KMS-11 (cell line): ENCODE measurements at regions not wholly inside any gene's neighbourhood (a gene's known extent, or its start where the extent isn't known, plus 50 kb on each side); places are given as distances from the start of the nearest gene placed in this dataset.
"Not testable (repeated sequence)": the region's sequence is repeated elsewhere in the genome, so short reads cannot be mapped to it uniquely, and the experiment has no call there.

Experiments
- H2AFZ ChIP-seq: fragments of 200-600 bp; sonication (generic); 2 replicates; pipeline ENCODE4 v1.6.1; 2016; ENCODE audit warnings: antibody characterized with exemption, mixed run types, low read depth
- H3K27ac ChIP-seq: fragments of 200-600 bp; sonication (generic); 2 replicates; pipeline ENCODE4 v1.6.1; 2016; ENCODE audit warnings: mild to moderate bottlenecking, mixed run types
- H3K27me3 ChIP-seq: fragments of 200-600 bp; sonication (generic); 2 replicates; pipeline ENCODE4 v1.6.1; 2017; ENCODE audit warnings: mild to moderate bottlenecking, low read depth, mixed run types, moderate library complexity; ENCODE audit not compliant: insufficient read depth
- H3K36me3 ChIP-seq: fragments of 200-600 bp; sonication (generic); 2 replicates; pipeline ENCODE4 v1.6.1; 2017; ENCODE audit warnings: mild to moderate bottlenecking, mixed run types; ENCODE audit not compliant: insufficient read depth
- H3K4me1 ChIP-seq: fragments of 200-600 bp; sonication (generic); 2 replicates; pipeline ENCODE4 v1.6.1; 2016; ENCODE audit warnings: mild to moderate bottlenecking, low read depth, mixed run types; ENCODE audit not compliant: poor library complexity, severe bottlenecking
- H3K4me2 ChIP-seq: fragments of 200-600 bp; sonication (generic); 2 replicates; pipeline ENCODE4 v1.7.0; 2016; ENCODE audit warnings: mild to moderate bottlenecking, mixed run types
- H3K4me3 ChIP-seq: fragments of 200-600 bp; sonication (generic); IDR thresholded peaks from 2 replicates; pipeline ENCODE4 v1.6.1; 2017; ENCODE audit warnings: low read depth, low read length, mixed read lengths; ENCODE audit not compliant: insufficient read depth
- H3K79me2 ChIP-seq: fragments of 200-600 bp; sonication (generic); 2 replicates; pipeline ENCODE4 v1.6.1; 2016; ENCODE audit warnings: low read depth, mixed run types; ENCODE audit not compliant: insufficient read depth
- H3K9ac ChIP-seq: fragments of 200-600 bp; sonication (generic); 2 replicates; pipeline ENCODE4 v1.6.1; 2016; ENCODE audit warnings: mild to moderate bottlenecking, mixed run types
- H4K20me1 ChIP-seq: fragments of 200-600 bp; sonication (generic); 2 replicates; pipeline ENCODE4 v1.6.1; 2016; ENCODE audit warnings: mild to moderate bottlenecking, mixed run types; ENCODE audit not compliant: insufficient read depth
- CTCF ChIP-seq: fragments of 200-600 bp; sonication (generic); conservative IDR thresholded peaks from 2 replicates; pipeline ENCODE4 v1.6.1; 2017; ENCODE audit warnings: low read depth, mild to moderate bottlenecking, antibody characterized with exemption, low read length, moderate library complexity, mixed read lengths

DNA sequence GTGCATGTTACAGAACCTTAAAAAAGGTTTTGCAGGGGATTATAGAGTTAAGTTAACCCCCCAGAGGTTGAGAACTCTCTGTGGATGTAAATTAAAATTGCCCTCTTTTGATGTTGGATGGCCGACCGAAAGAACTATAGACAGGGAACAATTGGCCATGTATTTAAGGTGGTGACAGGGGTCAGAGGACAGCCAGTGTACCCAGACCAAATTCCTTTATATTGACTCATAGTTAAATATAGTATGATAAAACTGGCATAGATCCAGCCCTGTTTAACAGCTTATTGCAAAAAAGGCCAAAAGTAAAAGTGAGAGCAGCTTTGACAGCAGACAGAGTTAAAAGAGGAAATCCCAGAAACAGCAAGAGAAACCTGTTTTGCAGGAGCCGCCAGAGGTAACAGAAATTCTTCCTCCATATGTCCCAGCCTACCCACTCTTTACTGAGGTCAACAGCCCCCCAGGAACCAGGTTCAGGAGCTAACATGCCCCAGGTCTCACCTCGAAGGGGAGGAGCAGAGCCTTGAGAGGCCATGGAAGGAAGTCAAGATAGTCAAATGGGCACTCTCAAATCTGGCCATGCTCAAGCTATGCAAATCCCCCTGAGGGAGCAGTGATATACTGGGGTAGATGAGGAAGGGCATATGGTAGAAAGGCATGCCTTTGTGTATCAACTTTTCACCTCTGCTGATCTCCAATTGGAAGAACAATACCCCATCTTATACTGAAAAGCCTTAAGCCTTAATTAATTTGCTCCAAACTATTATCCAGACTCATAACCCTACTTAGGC is 156.4 kb upstream of the COX7C start:
- TF ChIP-seq CTCF = no peak
- Histone ChIP-seq H4K20me1 (no peaks in the 10 kb centered on the region), H3K79me2 (no peaks in the 10 kb centered on the region), H3K4me2 (no peak overlapping the region; the same call in 1 of the 2 replicates), H3K36me3 (no peaks in the 10 kb centered on the region), H3K4me3 (no peak overlapping the region), H3K27ac (no peak overlapping the region), H3K27me3 (no peaks in the 10 kb centered on the region), H2AFZ (no peak overlapping the region), H3K4me1 (peaks cover 8% of the 10 kb centered on the region), H3K9ac (no peak overlapping the region)

- TF ChIP-seq CTCF = peak; percentile 25; the same call in 1 of the 2 replicates
- H4K20me1 ChIP-seq = no peaks in the 10 kb centered on the region
- no peak overlapping the region for H3K27ac ChIP-seq
- H3K79me2 ChIP-seq = no peaks in the 10 kb centered on the region
- no peak overlapping the region for H2AFZ ChIP-seq
- no peak overlapping the region for H3K4me2 ChIP-seq
- no peak overlapping the region for H3K9ac ChIP-seq
- H3K4me3 ChIP-seq = no peak overlapping the region
- H3K27me3 ChIP-seq = no peaks in the 10 kb centered on the region
- no peaks in the 10 kb centered on the region for H3K36me3 ChIP-seq
- H3K4me1 ChIP-seq = peaks cover 8% of the 10 kb centered on the region
Measured at GRCh38 chr5:86463339-86463738, 154.4 kb upstream of the COX7C start.

- no peak for TF ChIP-seq CTCF
- Histone ChIP-seq H3K4me1 (peaks cover 8% of the 10 kb centered on the region), H3K27me3 (no peaks in the 10 kb centered on the region), H2AFZ (no peak overlapping the region), H3K27ac (no peak overlapping the region), H3K4me2 (no peak overlapping the region), H3K4me3 (no peak overlapping the region), H3K36me3 (no peaks in the 10 kb centered on the region), H3K9ac (no peak overlapping the region), H4K20me1 (no peaks in the 10 kb centered on the region), H3K79me2 (no peaks in the 10 kb centered on the region)
Measured at GRCh38 chr5:86465052-86465838, 152.5 kb upstream of the COX7C start.

GRCh38 chr5:86466721-86467120 is 151.0 kb upstream of the COX7C start:
- H2AFZ ChIP-seq, H3K9ac ChIP-seq, H3K4me2 ChIP-seq, H3K27ac ChIP-seq, H3K79me2 ChIP-seq, H3K27me3 ChIP-seq, H4K20me1 ChIP-seq, H3K4me1 ChIP-seq, H3K36me3 ChIP-seq, H3K4me3 ChIP-seq: not testable (repeated sequence)

GRCh38 chr5:86482008-86482407 is 135.7 kb upstream of the COX7C start:
- TF ChIP-seq CTCF = no peak
- H3K27ac ChIP-seq = no peak overlapping the region

More at GRCh38 chr5:86482008-86482407, 135.7 kb upstream of the COX7C start:
- Histone ChIP-seq H3K27me3 (no peaks in the 10 kb centered on the region), H3K79me2 (no peaks in the 10 kb centered on the region), H3K36me3 (no peaks in the 10 kb centered on the region), H3K4me1 (no peaks in the 10 kb centered on the region), H3K9ac (no peak overlapping the region), H2AFZ (no peak overlapping the region), H3K4me2 (no peak overlapping the region), H3K4me3 (no peak overlapping the region), H4K20me1 (no peaks in the 10 kb centered on the region)
